ENCODE measurements at regions not wholly inside any gene's neighbourhood (a gene's known extent, or its start where the extent isn't known, plus 50 kb on each side); places are given as distances from the start of the nearest gene placed in this dataset.

DNA sequence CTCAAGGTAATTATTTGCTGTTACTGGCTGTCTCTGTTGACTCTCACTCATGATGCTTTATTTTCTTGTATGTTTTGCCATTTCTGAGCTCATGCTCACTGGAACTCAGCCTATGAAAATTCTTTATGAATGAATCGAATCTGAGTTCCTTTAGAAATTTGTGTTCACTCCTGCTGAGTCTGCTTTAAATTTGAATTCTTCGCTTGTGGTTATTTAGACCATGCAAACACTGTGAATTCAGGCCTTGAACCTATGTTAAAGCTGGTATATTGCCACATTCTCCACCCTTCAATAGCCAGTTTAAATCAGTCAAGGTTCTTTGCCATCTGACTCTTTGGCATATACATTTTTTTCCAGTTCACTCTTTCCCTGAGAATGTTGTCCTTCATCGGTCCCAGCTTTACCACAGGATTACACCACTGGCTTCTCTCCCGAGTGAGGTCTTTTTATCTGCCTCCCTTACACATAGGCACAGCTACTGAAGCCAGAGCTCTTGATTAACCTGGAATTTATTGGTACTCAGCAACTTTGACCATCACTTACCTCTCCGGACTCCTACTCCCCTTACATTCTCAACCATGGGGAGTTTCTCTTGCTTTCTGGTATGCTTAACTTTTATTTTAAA lies 400.6 kb downstream of the VPS13C start:
- TF ChIP-seq, protein P1, sequence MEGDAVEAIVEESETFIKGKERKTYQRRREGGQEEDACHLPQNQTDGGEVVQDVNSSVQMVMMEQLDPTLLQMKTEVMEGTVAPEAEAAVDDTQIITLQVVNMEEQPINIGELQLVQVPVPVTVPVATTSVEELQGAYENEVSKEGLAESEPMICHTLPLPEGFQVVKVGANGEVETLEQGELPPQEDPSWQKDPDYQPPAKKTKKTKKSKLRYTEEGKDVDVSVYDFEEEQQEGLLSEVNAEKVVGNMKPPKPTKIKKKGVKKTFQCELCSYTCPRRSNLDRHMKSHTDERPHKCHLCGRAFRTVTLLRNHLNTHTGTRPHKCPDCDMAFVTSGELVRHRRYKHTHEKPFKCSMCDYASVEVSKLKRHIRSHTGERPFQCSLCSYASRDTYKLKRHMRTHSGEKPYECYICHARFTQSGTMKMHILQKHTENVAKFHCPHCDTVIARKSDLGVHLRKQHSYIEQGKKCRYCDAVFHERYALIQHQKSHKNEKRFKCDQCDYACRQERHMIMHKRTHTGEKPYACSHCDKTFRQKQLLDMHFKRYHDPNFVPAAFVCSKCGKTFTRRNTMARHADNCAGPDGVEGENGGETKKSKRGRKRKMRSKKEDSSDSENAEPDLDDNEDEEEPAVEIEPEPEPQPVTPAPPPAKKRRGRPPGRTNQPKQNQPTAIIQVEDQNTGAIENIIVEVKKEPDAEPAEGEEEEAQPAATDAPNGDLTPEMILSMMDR (conservative IDR thresholded peaks at IDR 0.05): no peak

DNA sequence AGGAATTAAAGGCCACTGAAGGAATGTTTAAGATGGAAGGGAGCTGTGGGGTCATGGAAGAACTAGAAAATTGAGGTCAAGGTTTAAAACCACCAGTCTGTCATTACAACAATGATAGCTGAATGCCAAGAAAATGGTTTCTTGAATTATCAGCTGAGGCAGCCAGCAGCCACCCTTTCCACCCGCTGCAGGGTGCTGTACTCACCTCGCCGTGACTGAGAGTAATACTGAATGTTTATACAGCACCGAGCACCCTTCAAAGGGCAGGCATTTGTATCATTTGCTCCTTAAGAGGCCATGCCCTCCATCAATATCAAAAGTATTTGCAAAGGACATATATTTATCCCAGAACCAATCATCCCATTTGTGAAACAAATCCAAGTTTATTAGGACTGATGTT lies 402.8 kb downstream of the VPS13C start:
- DNase-seq (ENCODE audit: extremely low spot score, unreplicated experiment): no peak
- H3K27me3 Mint-ChIP-seq: no peaks in the 10 kb centered on the region
- TF ChIP-seq, protein P1 (conservative IDR thresholded peaks at IDR 0.05): no peak
- no peak overlapping the region for H3K27ac Mint-ChIP-seq
- no peaks in the 10 kb centered on the region for H3K36me3 Mint-ChIP-seq
- H3K4me3 Mint-ChIP-seq: no peak overlapping the region
- peaks cover 6% of the 10 kb centered on the region for H3K9me3 Mint-ChIP-seq
- H3K4me1 Mint-ChIP-seq (ENCODE audit: unreplicated experiment): peaks cover 12% of the 10 kb centered on the region

More for the DNA sequence above, 400.6 kb downstream of the VPS13C start:
- no peak for DNase-seq (ENCODE audit: extremely low spot score, unreplicated experiment)
- Mint-ChIP-seq H3K9me3 (peaks cover 6% of the 10 kb centered on the region), H3K4me1 (ENCODE audit: unreplicated experiment) (peaks cover 4% of the 10 kb centered on the region), H3K27ac (no peak overlapping the region), H3K27me3 (peaks cover 10% of the 10 kb centered on the region), H3K36me3 (no peaks in the 10 kb centered on the region), H3K4me3 (no peak overlapping the region)

DNA sequence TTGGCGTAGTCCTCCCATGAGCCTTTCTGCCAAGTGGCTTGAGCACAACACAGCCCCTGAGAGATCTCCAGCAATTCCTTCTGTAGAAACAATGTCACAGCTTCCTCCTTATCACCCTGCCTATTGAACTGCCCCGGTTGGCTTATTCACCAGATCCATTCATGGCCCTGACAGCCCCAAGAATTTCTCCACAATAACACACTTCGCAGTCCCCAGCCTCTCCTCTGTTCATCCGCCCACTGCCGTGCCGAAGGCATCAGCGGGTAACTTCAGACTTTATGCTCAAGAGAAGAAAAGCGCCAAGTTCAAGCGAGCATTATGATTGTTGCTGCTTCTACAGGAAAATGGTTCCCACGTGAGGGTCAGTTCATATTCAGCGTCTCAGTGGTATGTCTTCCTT lies 403.9 kb downstream of the VPS13C start:
- DNase-seq (ENCODE audit: extremely low spot score, unreplicated experiment): no peak
- Mint-ChIP-seq H3K36me3 (no peaks in the 10 kb centered on the region), H3K4me3 (no peak overlapping the region), H3K27ac (no peak overlapping the region), H3K27me3 (no peaks in the 10 kb centered on the region), H3K9me3 (peaks cover 6% of the 10 kb centered on the region), H3K4me1 (ENCODE audit: unreplicated experiment) (peaks cover 12% of the 10 kb centered on the region)
- TF ChIP-seq, protein P1 (conservative IDR thresholded peaks at IDR 0.05): no peak

DNA sequence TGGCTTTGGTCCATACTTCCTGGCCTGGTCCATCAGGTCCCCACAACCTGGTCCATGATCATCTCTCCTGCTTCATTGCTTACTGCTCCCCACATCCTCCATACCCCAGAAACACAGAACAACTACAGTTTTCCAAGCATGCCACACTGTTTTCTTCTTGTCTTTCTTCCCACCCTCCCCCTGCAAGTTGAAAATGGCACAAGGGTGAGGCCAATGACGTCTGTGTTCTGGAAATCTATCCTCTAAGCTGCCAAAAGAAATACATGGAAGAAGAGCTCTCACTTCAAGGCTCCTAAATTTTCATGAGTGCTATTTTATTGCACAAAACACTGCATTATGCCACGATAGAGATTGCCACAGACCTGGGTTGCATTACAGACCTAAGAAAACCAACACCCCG lies 404.4 kb downstream of the VPS13C start:
- Mint-ChIP-seq H3K27ac (no peak overlapping the region), H3K27me3 (no peaks in the 10 kb centered on the region), H3K9me3 (peaks cover 6% of the 10 kb centered on the region), H3K4me1 (ENCODE audit: unreplicated experiment) (peaks cover 12% of the 10 kb centered on the region), H3K4me3 (no peak overlapping the region), H3K36me3 (no peaks in the 10 kb centered on the region)
- no peak for DNase-seq (ENCODE audit: extremely low spot score, unreplicated experiment)
- TF ChIP-seq, protein P1 (conservative IDR thresholded peaks at IDR 0.05): no peak

DNA sequence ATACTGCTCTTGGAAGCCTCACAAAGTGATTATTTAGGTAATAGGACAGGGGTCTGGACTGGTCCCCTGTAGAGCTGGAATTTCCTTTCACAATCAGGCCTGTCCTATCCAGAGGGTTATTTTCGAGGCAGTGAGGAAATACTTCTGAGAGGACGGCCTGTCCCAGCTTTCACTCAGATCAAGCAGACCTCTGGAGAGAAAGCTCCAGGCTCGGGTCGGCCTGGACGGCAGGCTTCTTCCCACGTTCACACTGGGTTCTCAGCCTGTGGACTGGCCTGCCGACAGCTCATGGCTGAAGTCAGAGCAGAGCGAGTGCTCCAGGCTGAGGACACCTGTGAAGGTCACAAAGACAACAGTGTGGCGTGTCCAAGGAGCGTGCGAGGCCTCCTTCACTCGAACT lies 405.3 kb downstream of the VPS13C start:
- TF ChIP-seq, protein P1 (conservative IDR thresholded peaks at IDR 0.05): no peak
- Mint-ChIP-seq H3K4me3 (no peak overlapping the region), H3K9me3 (peaks cover 6% of the 10 kb centered on the region), H3K27ac (no peak overlapping the region), H3K36me3 (no peaks in the 10 kb centered on the region), H3K27me3 (peaks cover 4% of the 10 kb centered on the region), H3K4me1 (ENCODE audit: unreplicated experiment) (peaks cover 12% of the 10 kb centered on the region)
- DNase-seq (ENCODE audit: extremely low spot score, unreplicated experiment): no peak
